ENCODE measurements at regions not wholly inside any gene's neighbourhood (a gene's known extent, or its start where the extent isn't known, plus 50 kb on each side); places are given as distances from the start of the nearest gene placed in this dataset.

GRCh38 chr7:32153006-32153405 lies 82.8 kb upstream of the PDE1C start:
- ATAC-seq (ENCODE audit: low FRiP score in 2 of 2) (no peak), DNase-seq (no peak)
- no peaks in the 10 kb centered on the region for H3K36me3 ChIP-seq
- TF ChIP-seq EP300 (IDR thresholded peaks at IDR 0.05) (no peak), POLR2A (IDR thresholded peaks at IDR 0.05) (no peak), POLR2AphosphoS5 (IDR thresholded peaks at IDR 0.05) (no peak), CTCF (IDR thresholded peaks at IDR 0.05) (no peak)
- no peaks in the 10 kb centered on the region for H3K9me3 ChIP-seq
- H3K27me3 ChIP-seq = no peaks in the 10 kb centered on the region
- 84 to 86% methylated on average over 4 of the region's 4 CpGs for WGBS, 2 donors
- H3K27ac ChIP-seq = no peak overlapping the region
- no peak overlapping the region for H3K4me3 ChIP-seq
- no peaks in the 10 kb centered on the region for H3K4me1 ChIP-seq

- Histone ChIP-seq H3K27me3 (no peaks in the 10 kb centered on the region), H3K4me1 (no peaks in the 10 kb centered on the region), H3K4me3 (no peak overlapping the region), H3K27ac (no peak overlapping the region), H3K9me3 (no peaks in the 10 kb centered on the region), H3K36me3 (no peaks in the 10 kb centered on the region)
- 72 to 82% methylated on average over 3 of the region's 3 CpGs for WGBS, 2 donors
- TF ChIP-seq EP300 (IDR thresholded peaks at IDR 0.05) = no peak
- TF ChIP-seq POLR2AphosphoS5 (IDR thresholded peaks at IDR 0.05) = no peak
- TF ChIP-seq CTCF (IDR thresholded peaks at IDR 0.05) = no peak
- TF ChIP-seq POLR2A (IDR thresholded peaks at IDR 0.05) = no peak
- DNase-seq = no peak
- no peak for ATAC-seq (ENCODE audit: low FRiP score in 2 of 2)
Observed at GRCh38 chr7:32152576-32152975, 82.4 kb upstream of the PDE1C start.

- Histone ChIP-seq H3K4me1 (no peaks in the 10 kb centered on the region), H3K27me3 (no peaks in the 10 kb centered on the region), H3K27ac (no peak overlapping the region), H3K9me3 (no peaks in the 10 kb centered on the region), H3K4me3 (no peak overlapping the region), H3K36me3 (no peaks in the 10 kb centered on the region)
- ATAC-seq (ENCODE audit: low FRiP score in 2 of 2) (no peak), DNase-seq (no peak)
- TF ChIP-seq EP300 (IDR thresholded peaks at IDR 0.05) = no peak
- TF ChIP-seq POLR2AphosphoS5 (IDR thresholded peaks at IDR 0.05) = no peak
- no peak for TF ChIP-seq CTCF (IDR thresholded peaks at IDR 0.05)
- TF ChIP-seq POLR2A (IDR thresholded peaks at IDR 0.05) = no peak
- 53 to 76% methylated on average over 2 of the region's 2 CpGs for WGBS, 2 donors
Observed at GRCh38 chr7:32150589-32150988, 80.4 kb upstream of the PDE1C start.

- ATAC-seq (ENCODE audit: low FRiP score in 2 of 2) = no peak
- TF ChIP-seq POLR2AphosphoS5 (IDR thresholded peaks at IDR 0.05) (no peak), EP300 (IDR thresholded peaks at IDR 0.05) (no peak), CTCF (IDR thresholded peaks at IDR 0.05) (no peak), POLR2A (IDR thresholded peaks at IDR 0.05) (no peak)
- 80 to 82% methylated on average over 1 to 3 of the region's 3 CpGs for WGBS, 2 donors
- Histone ChIP-seq H3K4me3 (no peak overlapping the region), H3K27me3 (no peaks in the 10 kb centered on the region), H3K9me3 (no peaks in the 10 kb centered on the region), H3K36me3 (no peaks in the 10 kb centered on the region), H3K4me1 (no peaks in the 10 kb centered on the region), H3K27ac (no peak overlapping the region)
- DNase-seq = no peak
Observed at GRCh38 chr7:32150039-32150438, 79.8 kb upstream of the PDE1C start.

GRCh38 chr7:32147546-32148268 lies 77.5 kb upstream of the PDE1C start:
- ATAC-seq (ENCODE audit: low FRiP score in 2 of 2) (no peak), DNase-seq (no peak)
- H3K9me3 ChIP-seq = no peaks in the 10 kb centered on the region
- TF ChIP-seq CTCF (IDR thresholded peaks at IDR 0.05) = no peak
- no peak for TF ChIP-seq POLR2A (IDR thresholded peaks at IDR 0.05)
- TF ChIP-seq EP300 (IDR thresholded peaks at IDR 0.05) = no peak
- no peak for TF ChIP-seq POLR2AphosphoS5 (IDR thresholded peaks at IDR 0.05)
- no peak overlapping the region for H3K27ac ChIP-seq
- H3K4me3 ChIP-seq = no peak overlapping the region
- H3K4me1 ChIP-seq = no peaks in the 10 kb centered on the region
- whole genome bisulfite sequencing, 2 donors = 73 to 79% methylated on average over 1 of the region's 1 CpG
- H3K36me3 ChIP-seq = no peaks in the 10 kb centered on the region
- no peaks in the 10 kb centered on the region for H3K27me3 ChIP-seq
